ENCODE measurements at regions not wholly inside any gene's neighbourhood (a gene's known extent, or its start where the extent isn't known, plus 50 kb on each side); places are given as distances from the start of the nearest gene placed in this dataset.

GRCh38 chr5:93893075-93893474 is 151.7 kb upstream of the POU5F2 start:
- no peak overlapping the region for H3K27ac ChIP-seq (ENCODE audit: poor library complexity, severe bottlenecking)
- no peaks in the 10 kb centered on the region for H3K4me1 ChIP-seq (ENCODE audit: insufficient read depth, poor library complexity, severe bottlenecking)
- ATAC-seq (ENCODE audit: low read depth), result no peak
- no peak overlapping the region for H3K4me3 ChIP-seq (ENCODE audit: severe bottlenecking)
- no peak for TF ChIP-seq CTCF (IDR thresholded peaks at IDR 0.05; ENCODE audit: poor library complexity, severe bottlenecking)
- no peak for DNase-seq (ENCODE audit: low spot score)
- H3K36me3 ChIP-seq (ENCODE audit: low read depth), result no peaks in the 10 kb centered on the region
- no peaks in the 10 kb centered on the region for H3K27me3 ChIP-seq (ENCODE audit: insufficient read depth, poor library complexity, severe bottlenecking)
- no peaks in the 10 kb centered on the region for H3K9me3 ChIP-seq (ENCODE audit: severe bottlenecking)

GRCh38 chr5:93892481-93892880 is 151.1 kb upstream of the POU5F2 start:
- Histone ChIP-seq H3K4me1 (ENCODE audit: insufficient read depth, poor library complexity, severe bottlenecking) (no peaks in the 10 kb centered on the region), H3K4me3 (ENCODE audit: severe bottlenecking) (no peak overlapping the region), H3K36me3 (ENCODE audit: low read depth) (no peaks in the 10 kb centered on the region), H3K27ac (ENCODE audit: poor library complexity, severe bottlenecking) (no peak overlapping the region), H3K9me3 (ENCODE audit: severe bottlenecking) (no peaks in the 10 kb centered on the region), H3K27me3 (ENCODE audit: insufficient read depth, poor library complexity, severe bottlenecking) (no peaks in the 10 kb centered on the region)
- no peak for ATAC-seq (ENCODE audit: low read depth)
- DNase-seq (ENCODE audit: low spot score), result no peak
- TF ChIP-seq CTCF (IDR thresholded peaks at IDR 0.05; ENCODE audit: poor library complexity, severe bottlenecking), result no peak

- Histone ChIP-seq H3K36me3 (ENCODE audit: low read depth) (no peaks in the 10 kb centered on the region), H3K4me1 (ENCODE audit: insufficient read depth, poor library complexity, severe bottlenecking) (no peaks in the 10 kb centered on the region), H3K27ac (ENCODE audit: poor library complexity, severe bottlenecking) (no peak overlapping the region), H3K27me3 (ENCODE audit: insufficient read depth, poor library complexity, severe bottlenecking) (no peaks in the 10 kb centered on the region), H3K9me3 (ENCODE audit: severe bottlenecking) (no peaks in the 10 kb centered on the region), H3K4me3 (ENCODE audit: severe bottlenecking) (no peak overlapping the region)
- ATAC-seq (ENCODE audit: low read depth) (no peak), DNase-seq (ENCODE audit: low spot score) (no peak)
- no peak for TF ChIP-seq CTCF (IDR thresholded peaks at IDR 0.05; ENCODE audit: poor library complexity, severe bottlenecking)
These were observed 150.4 kb upstream of the POU5F2 start for GRCh38 chr5:93891491-93892480.

- H3K36me3 ChIP-seq (ENCODE audit: low read depth), result no peaks in the 10 kb centered on the region
- DNase-seq (ENCODE audit: low spot score) (no peak), ATAC-seq (ENCODE audit: low read depth) (no peak)
- no peak overlapping the region for H3K27ac ChIP-seq (ENCODE audit: poor library complexity, severe bottlenecking)
- H3K4me3 ChIP-seq (ENCODE audit: severe bottlenecking), result no peak overlapping the region
- no peaks in the 10 kb centered on the region for H3K27me3 ChIP-seq (ENCODE audit: insufficient read depth, poor library complexity, severe bottlenecking)
- TF ChIP-seq CTCF (IDR thresholded peaks at IDR 0.05; ENCODE audit: poor library complexity, severe bottlenecking), result no peak
- H3K4me1 ChIP-seq (ENCODE audit: insufficient read depth, poor library complexity, severe bottlenecking), result no peaks in the 10 kb centered on the region
- no peaks in the 10 kb centered on the region for H3K9me3 ChIP-seq (ENCODE audit: severe bottlenecking)
These were observed 149.3 kb upstream of the POU5F2 start for GRCh38 chr5:93890657-93891056.

- Histone ChIP-seq H3K9me3 (ENCODE audit: severe bottlenecking) (no peaks in the 10 kb centered on the region), H3K36me3 (ENCODE audit: low read depth) (no peaks in the 10 kb centered on the region), H3K27ac (ENCODE audit: poor library complexity, severe bottlenecking) (no peak overlapping the region), H3K27me3 (ENCODE audit: insufficient read depth, poor library complexity, severe bottlenecking) (no peaks in the 10 kb centered on the region), H3K4me1 (ENCODE audit: insufficient read depth, poor library complexity, severe bottlenecking) (no peaks in the 10 kb centered on the region), H3K4me3 (ENCODE audit: severe bottlenecking) (no peak overlapping the region)
- no peak for ATAC-seq (ENCODE audit: low read depth)
- no peak for DNase-seq (ENCODE audit: low spot score)
- TF ChIP-seq CTCF (IDR thresholded peaks at IDR 0.05; ENCODE audit: poor library complexity, severe bottlenecking), result no peak
These were observed 146.3 kb upstream of the POU5F2 start for GRCh38 chr5:93887678-93888077.

Data from RWPE2 (cell line).